T-cell (primary cell): ENCODE measurements at regions not wholly inside any gene's neighbourhood (a gene's known extent, or its start where the extent isn't known, plus 50 kb on each side); places are given as distances from the start of the nearest gene placed in this dataset.

Experiments used
- ATAC-seq, 4 experiments: fragments of 200-7000 bp in 3 of 4; fragments of 150-1000 bp in 1 of 4; cut with Tn5 transposase; replicated peaks in 1 of 4; 1 replicate in 3 of 4; 2 replicates in 1 of 4; pipeline ENCODE4 v1.10.0; 2021; ENCODE audit warnings: moderate library complexity in 3 of 4, mild to moderate bottlenecking in 2 of 4, moderate number of reproducible peaks in 1 of 4
- CTCF ChIA-PET, 2 donors: fragments of 300-600 bp; sonication (Branson Sonifier 250); formaldehyde crosslinking; loops; one replicate each; lab custom pipeline; 2022; ENCODE audit warnings: antibody characterized with exemption in 2 of 2; lab: Charles Lee
- POLR2A ChIA-PET, 2 donors: fragments of 300-600 bp; sonication (Branson Sonifier 250); formaldehyde crosslinking; loops; one replicate each; lab custom pipeline; 2022; ENCODE audit warnings: antibody characterized with exemption in 2 of 2; lab: Charles Lee
- DNase-seq, 35 experiments: peaks; one replicate each; pipeline versions ENCODE4 v3.0.0 to v3.0.0-alpha.2; 2013 to 2023
- H3K27ac ChIP-seq: one replicate; pipeline ENCODE4 v1.5.1; 2013; ENCODE audit warnings: low read length
- H3K27me3 ChIP-seq, 2 experiments: replicated peaks in 1 of 2; 1 replicate in 1 of 2; 2 replicates in 1 of 2; pipeline versions ENCODE4 v1.6.1 to v1.7.0; 2013; ENCODE audit warnings: low read length in 1 of 2, mixed read lengths in 1 of 2; ENCODE audit not compliant: control insufficient read depth in 2 of 2, insufficient read depth in 2 of 2; ENCODE audit errors: extremely low read depth in 1 of 2
- H3K36me3 ChIP-seq, 2 donors: 1 replicate in 1 of 2; 2 replicates in 1 of 2; pipeline versions ENCODE4 v1.6.1 to v1.7.0; 2013; ENCODE audit warnings: low read length in 1 of 2; ENCODE audit not compliant: control insufficient read depth in 2 of 2, insufficient read depth in 1 of 2; ENCODE audit errors: extremely low read depth in 1 of 2
- H3K4me1 ChIP-seq, 2 experiments: 1 replicate in 1 of 2; 2 replicates in 1 of 2; pipeline versions ENCODE4 v1.6.1 to v1.7.0; 2013; ENCODE audit warnings: low read length in 2 of 2, mixed read lengths in 1 of 2; ENCODE audit not compliant: insufficient read depth in 2 of 2, control insufficient read depth in 1 of 2; ENCODE audit errors: extremely low read depth in 1 of 2
- H3K4me3 ChIP-seq, 2 donors: 1 replicate in 1 of 2; 2 replicates in 1 of 2; pipeline versions ENCODE4 v1.5.1 to v1.7.0; 2013; ENCODE audit warnings: mild to moderate bottlenecking in 2 of 2, low read length in 1 of 2, moderate library complexity in 1 of 2; ENCODE audit not compliant: control insufficient read depth in 1 of 2; ENCODE audit errors: extremely low read depth in 1 of 2
- H3K9me3 ChIP-seq: 2 replicates; pipeline ENCODE4 v1.7.0; 2013
- H3K27ac Mint-ChIP-seq, 2 donors: one replicate each; pipeline ENCODE4 v1.8.0; 2020 to 2021; ENCODE audit warnings: mild to moderate bottlenecking in 2 of 2, mixed read lengths in 2 of 2
- H3K27me3 Mint-ChIP-seq, 2 donors: one replicate each; pipeline ENCODE4 v1.8.0; 2021 to 2022; ENCODE audit warnings: mixed read lengths in 2 of 2
- H3K36me3 Mint-ChIP-seq: one replicate; pipeline ENCODE4 v1.8.0; 2021; ENCODE audit warnings: mixed read lengths
- H3K4me1 Mint-ChIP-seq, 3 donors: one replicate each; pipeline ENCODE4 v1.8.0; 2020 to 2022; ENCODE audit warnings: mixed read lengths in 3 of 3, mild to moderate bottlenecking in 1 of 3
- H3K4me3 Mint-ChIP-seq, 3 donors: one replicate each; pipeline ENCODE4 v1.8.0; 2020 to 2022; ENCODE audit warnings: mild to moderate bottlenecking in 3 of 3, mixed read lengths in 3 of 3, moderate library complexity in 3 of 3
- H3K9me3 Mint-ChIP-seq, 3 donors: one replicate each; pipeline ENCODE4 v1.8.0; 2020 to 2022; ENCODE audit warnings: mixed read lengths in 3 of 3
- WGBS: methylation state at CpG from one replicate; pipeline ENCODE4 v1.1.5; 2013; ENCODE audit warnings: missing lambda C conversion rate; ENCODE audit not compliant: insufficient coverage; 5-methylcytosine and 5-hydroxymethylcytosine counted together

DNA sequence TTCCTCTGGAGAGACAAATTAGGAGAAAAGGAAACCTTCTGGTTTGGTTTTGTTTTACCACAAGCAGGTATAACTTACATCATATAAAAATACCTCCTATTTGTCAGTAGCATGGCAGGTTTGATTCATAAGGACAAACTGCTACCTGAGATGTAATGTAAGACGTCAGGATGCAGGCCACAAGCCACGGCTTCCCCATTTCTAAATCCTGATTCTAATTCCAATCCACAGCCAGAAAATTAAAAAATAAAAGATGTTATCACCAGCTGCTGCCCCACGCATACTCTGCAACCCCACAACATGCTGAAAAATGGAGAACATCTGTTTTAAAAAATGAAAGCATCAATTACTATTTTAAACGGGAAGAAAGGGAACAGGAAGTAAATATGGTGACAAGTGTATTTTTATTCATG, 197.6 kb downstream of the BCL11A start:
- ATAC-seq (no peak), DNase-seq (no peak)
- H3K4me1 Mint-ChIP-seq = peaks cover 7 to 18% (median 14%) of the 10 kb centered on the region in 3 donors
- Histone ChIP-seq H3K27ac (no peak overlapping the region), H3K4me1 (peaks cover 3 to 16% of the 10 kb centered on the region in 2 experiments), H3K36me3 (no peaks in the 10 kb centered on the region), H3K9me3 (no peaks in the 10 kb centered on the region), H3K4me3 (no peak overlapping the region), H3K27me3 (peaks cover 0 to 11% of the 10 kb centered on the region in 2 experiments)
- H3K4me3 Mint-ChIP-seq = no peak overlapping the region
- POLR2A ChIA-PET = no interaction called here
- CTCF ChIA-PET = interaction anchor here in 1 of 2 donors (0.6 kb wide), 1 partner anchor 34 kb away, joined by 3 read pairs; no protein-coding TSS in a partner anchor
- H3K9me3 Mint-ChIP-seq = no peaks in the 10 kb centered on the region
- 20% methylated on average over 1 of the region's 4 CpGs for WGBS
- peaks cover 3 to 9% of the 10 kb centered on the region in 2 donors for H3K27me3 Mint-ChIP-seq
- H3K36me3 Mint-ChIP-seq = no peaks in the 10 kb centered on the region
- H3K27ac Mint-ChIP-seq = peak overlapping the region in 1 of 2 donors; percentile 31

DNA sequence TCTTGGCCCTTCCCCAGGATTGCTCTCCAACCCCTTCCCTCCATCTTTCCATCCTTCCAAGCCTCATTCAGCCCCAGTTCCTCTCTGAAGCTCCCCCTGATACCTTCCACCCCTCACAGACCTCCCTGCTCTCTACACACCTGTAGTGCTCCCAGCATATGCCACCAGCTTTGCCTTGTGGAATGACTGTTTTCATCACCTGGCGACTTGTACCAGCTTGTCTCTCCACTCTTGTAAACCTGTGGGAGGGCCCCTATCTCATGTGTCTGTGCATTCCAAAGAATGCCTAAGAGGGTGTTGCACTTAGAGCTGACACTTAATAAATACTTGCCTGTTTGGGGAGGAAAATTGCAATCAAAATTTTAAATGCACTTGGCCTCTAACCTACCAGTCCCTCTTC, 198.7 kb downstream of the BCL11A start:
- no peaks in the 10 kb centered on the region for H3K36me3 ChIP-seq
- ATAC-seq (no peak), DNase-seq (no peak)
- Mint-ChIP-seq H3K27me3 (peaks cover 3 to 9% of the 10 kb centered on the region in 2 donors), H3K27ac (peak overlapping the region in 1 of 2 donors; percentile 48), H3K4me3 (no peak overlapping the region), H3K36me3 (no peaks in the 10 kb centered on the region), H3K9me3 (no peaks in the 10 kb centered on the region), H3K4me1 (peaks cover 7 to 18% (median 14%) of the 10 kb centered on the region in 3 donors)
- H3K9me3 ChIP-seq = no peaks in the 10 kb centered on the region
- POLR2A ChIA-PET = no interaction called here
- peaks cover 3 to 12% of the 10 kb centered on the region in 2 experiments for H3K4me1 ChIP-seq
- H3K4me3 ChIP-seq = no peak overlapping the region
- CTCF ChIA-PET = no interaction called here
- H3K27me3 ChIP-seq = peaks cover 0 to 11% of the 10 kb centered on the region in 2 experiments
- WGBS = 88% methylated on average over 1 of the region's 1 CpG
- no peak overlapping the region for H3K27ac ChIP-seq

DNA sequence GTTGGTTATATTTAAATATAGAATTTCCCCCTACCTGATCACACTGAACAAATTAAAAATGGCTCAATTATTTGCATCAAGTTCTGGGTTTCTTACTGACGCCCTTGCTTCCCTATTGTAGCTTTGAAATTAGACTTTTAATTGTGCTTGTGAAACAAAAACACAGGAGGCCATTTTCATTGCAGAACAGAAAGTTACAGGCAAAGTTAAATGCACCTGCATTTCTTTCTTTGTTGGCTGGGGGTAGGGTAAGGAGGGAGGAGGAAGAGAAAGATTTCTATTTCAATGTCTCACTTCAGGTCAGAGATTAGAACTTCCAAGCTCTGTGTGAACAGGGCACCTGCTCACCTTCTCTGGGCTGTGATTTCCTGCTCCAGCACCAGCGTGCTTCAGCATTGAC, 199.6 kb downstream of the BCL11A start:
- no peak for ATAC-seq
- POLR2A ChIA-PET = no interaction called here
- H3K27me3 Mint-ChIP-seq = peaks cover 3 to 6% of the 10 kb centered on the region in 2 donors
- no peaks in the 10 kb centered on the region for H3K36me3 Mint-ChIP-seq
- no peaks in the 10 kb centered on the region for H3K9me3 Mint-ChIP-seq
- Histone ChIP-seq H3K4me3 (no peak overlapping the region), H3K36me3 (no peaks in the 10 kb centered on the region), H3K4me1 (peaks cover 3 to 9% of the 10 kb centered on the region in 2 experiments), H3K9me3 (no peaks in the 10 kb centered on the region), H3K27me3 (peaks cover 0 to 11% of the 10 kb centered on the region in 2 experiments), H3K27ac (no peak overlapping the region)
- H3K4me3 Mint-ChIP-seq = no peak overlapping the region
- peaks cover 7 to 18% (median 14%) of the 10 kb centered on the region in 3 donors for H3K4me1 Mint-ChIP-seq
- CTCF ChIA-PET = no interaction called here
- WGBS = 86% methylated on average over 1 of the region's 2 CpGs
- DNase-seq = no peak
- no peak overlapping the region for H3K27ac Mint-ChIP-seq

DNA sequence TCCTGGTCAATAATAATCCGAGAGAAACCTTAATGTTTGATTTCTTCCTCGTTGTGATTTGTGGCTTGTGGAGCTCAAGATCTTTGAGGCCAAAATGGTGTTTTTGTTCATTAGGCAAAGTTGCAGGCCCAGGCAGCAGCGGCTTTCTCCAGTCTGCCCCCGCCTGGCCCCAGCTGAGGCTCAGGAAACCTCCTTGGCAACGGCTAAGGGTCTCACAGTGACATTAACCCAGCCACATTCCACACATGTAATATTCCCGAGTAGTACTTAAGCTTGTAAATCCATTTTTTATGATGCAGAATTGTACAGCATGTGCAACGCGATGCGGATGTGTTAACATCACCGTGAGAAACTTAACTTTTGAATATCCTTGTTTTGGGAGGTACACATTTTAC, 200.1 kb downstream of the BCL11A start:
- Mint-ChIP-seq H3K4me1 (peaks cover 7 to 18% (median 14%) of the 10 kb centered on the region in 3 donors), H3K27me3 (peaks cover 3 to 6% of the 10 kb centered on the region in 2 donors), H3K9me3 (no peaks in the 10 kb centered on the region), H3K4me3 (no peak overlapping the region), H3K36me3 (no peaks in the 10 kb centered on the region), H3K27ac (no peak overlapping the region)
- no peak for DNase-seq
- ATAC-seq = no peak
- 80% methylated on average over 1 of the region's 10 CpGs for WGBS
- H3K36me3 ChIP-seq = no peaks in the 10 kb centered on the region
- ChIA-PET POLR2A (no interaction called here), CTCF (no interaction called here)
- no peaks in the 10 kb centered on the region for H3K9me3 ChIP-seq
- H3K4me1 ChIP-seq = peaks cover 3 to 9% of the 10 kb centered on the region in 2 experiments
- H3K4me3 ChIP-seq = no peak overlapping the region
- peaks cover 0 to 11% of the 10 kb centered on the region in 2 experiments for H3K27me3 ChIP-seq
- H3K27ac ChIP-seq = no peak overlapping the region

DNA sequence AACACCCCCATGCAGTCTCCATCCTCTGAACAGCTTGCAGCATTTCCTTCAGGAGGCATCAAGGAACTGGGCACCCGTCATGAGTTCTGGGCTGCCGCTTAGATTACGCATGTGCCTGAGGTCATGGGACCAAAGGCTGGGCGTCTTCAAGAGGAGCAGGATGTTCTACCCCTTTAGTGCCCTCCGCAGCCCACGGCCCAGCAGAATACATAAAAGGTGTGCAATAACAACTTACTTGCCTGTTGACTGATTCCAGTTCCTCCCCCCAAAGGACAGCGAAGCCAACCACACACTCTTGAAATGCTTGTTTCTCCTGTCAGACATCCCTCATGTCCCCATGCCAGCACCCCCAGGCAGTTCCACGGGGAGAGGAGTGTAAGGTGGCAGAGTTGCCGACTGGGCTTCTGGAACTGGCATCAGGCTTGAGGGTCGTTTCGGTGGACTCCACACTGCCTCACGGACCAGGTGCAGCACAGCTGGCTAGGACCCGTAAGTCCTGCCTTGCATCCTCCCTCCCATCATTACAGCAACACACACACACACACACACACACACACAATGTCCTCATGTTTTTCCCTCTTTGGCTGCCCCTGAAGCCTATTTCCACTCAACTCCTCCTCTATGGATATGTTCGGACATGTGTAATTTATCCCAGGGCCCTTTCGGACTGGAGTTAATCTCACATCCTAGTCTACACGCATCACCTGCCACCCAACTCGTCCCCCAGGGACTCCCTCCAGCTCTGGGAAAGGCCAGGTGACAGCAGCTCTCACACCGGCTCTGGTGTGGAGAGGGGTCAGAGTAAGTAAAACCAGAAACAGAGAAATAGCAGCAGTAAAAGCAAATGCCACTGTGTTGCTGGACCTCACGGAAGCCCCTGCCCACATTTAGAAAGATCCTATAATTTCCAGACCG, 200.7 kb downstream of the BCL11A start:
- ATAC-seq (peak in 1 of 4 experiments; percentile 13), DNase-seq (no peak)
- Histone ChIP-seq H3K27ac (no peak overlapping the region), H3K4me3 (no peak overlapping the region), H3K36me3 (no peaks in the 10 kb centered on the region), H3K9me3 (no peaks in the 10 kb centered on the region), H3K4me1 (peaks cover 3 to 9% of the 10 kb centered on the region in 2 experiments), H3K27me3 (peaks cover 0 to 7% of the 10 kb centered on the region in 2 experiments)
- Mint-ChIP-seq H3K4me1 (peaks cover 7 to 18% (median 14%) of the 10 kb centered on the region in 3 donors), H3K9me3 (no peaks in the 10 kb centered on the region), H3K36me3 (no peaks in the 10 kb centered on the region), H3K27ac (no peak overlapping the region), H3K27me3 (peaks cover 3 to 6% of the 10 kb centered on the region in 2 donors), H3K4me3 (no peak overlapping the region)
- CTCF ChIA-PET = no interaction called here
- POLR2A ChIA-PET = no interaction called here
- 83% methylated on average over 10 of the region's 20 CpGs for WGBS

DNA sequence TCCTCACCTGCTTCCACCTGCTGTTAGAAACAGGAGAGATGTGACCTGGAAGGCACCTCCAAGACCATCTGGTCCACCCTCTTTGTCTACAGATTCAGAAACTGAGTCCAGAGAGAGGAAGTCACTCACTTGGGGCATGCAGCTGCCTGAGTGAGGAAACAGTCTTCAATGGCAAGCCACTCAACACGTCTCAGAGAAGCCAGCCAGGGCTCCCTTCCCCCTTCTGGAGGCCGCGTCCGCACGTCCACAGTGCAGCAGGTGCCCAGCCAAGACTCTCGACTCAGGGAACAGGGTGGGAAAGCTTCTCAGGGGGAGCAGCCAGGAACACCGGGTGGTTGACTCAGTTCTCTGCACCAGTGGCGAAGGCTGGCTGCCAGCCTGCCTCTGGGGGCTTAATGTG, 201.7 kb downstream of the BCL11A start:
- H3K4me1 Mint-ChIP-seq = peaks cover 7 to 18% (median 13%) of the 10 kb centered on the region in 3 donors
- H3K4me1 ChIP-seq = peaks cover 3 to 9% of the 10 kb centered on the region in 2 experiments
- peak in 1 of 35 experiments; percentile 22 for DNase-seq
- no peaks in the 10 kb centered on the region for H3K36me3 Mint-ChIP-seq
- H3K27ac ChIP-seq = no peak overlapping the region
- peaks cover 3 to 6% of the 10 kb centered on the region in 2 donors for H3K27me3 Mint-ChIP-seq
- peaks cover 0 to 7% of the 10 kb centered on the region in 2 experiments for H3K27me3 ChIP-seq
- no peak overlapping the region for H3K4me3 Mint-ChIP-seq
- no peaks in the 10 kb centered on the region for H3K9me3 Mint-ChIP-seq
- 95% methylated on average over 4 of the region's 8 CpGs for WGBS
- no peak overlapping the region for H3K4me3 ChIP-seq
- ATAC-seq = no peak
- POLR2A ChIA-PET = no interaction called here
- CTCF ChIA-PET = no interaction called here
- H3K9me3 ChIP-seq = no peaks in the 10 kb centered on the region
- H3K36me3 ChIP-seq = no peaks in the 10 kb centered on the region
- no peak overlapping the region for H3K27ac Mint-ChIP-seq
